Left colon (tissue), 2 donors: ENCODE measurements at regions not wholly inside any gene's neighbourhood (a gene's known extent, or its start where the extent isn't known, plus 50 kb on each side); places are given as distances from the start of the nearest gene placed in this dataset.
"Not testable (repeated sequence)": the region's sequence is repeated elsewhere in the genome, so short reads cannot be mapped to it uniquely, and the experiment has no call there.

Experiments
- ATAC-seq: fragments of 200-7000 bp; cut with Tn5 transposase; one replicate; pipeline ENCODE4 v1.9.1; 2020; ENCODE audit warnings: mild to moderate bottlenecking, moderate library complexity
- DNase-seq, 2 donors: peaks; one replicate each; pipeline ENCODE4 v3.0.0-alpha.2; 2020
- intact Hi-C, 2 donors: fragments of 100-400 bp; cut with DNase I in 1 of 2; cut with micrococcal nuclease in 1 of 2; formaldehyde crosslinking; loops; one replicate each; pipeline versions ENCODE4 v1.11.2 to v1.14.0; 2022; cut with DNase I, micrococcal nuclease
- donor health status: DM: no; HTN: no; CAD: no.
- donor health status: DM: yes; HTN: yes; CAD: no.

- DNase-seq (no peak), ATAC-seq (no peak)
- intact Hi-C loops: loop anchor here in 1 of 2 donors (5.0 to 10.0 kb wide), 2 partner anchors 73 to 746 kb away; no protein-coding TSS in a partner anchor
Measured at GRCh38 chr4:147090486-147090885, 144.8 kb upstream of the TTC29 start.

- intact Hi-C loops: loop anchor here in 1 of 2 donors (5.0 to 10.0 kb wide), 2 partner anchors 76 to 748 kb away; no protein-coding TSS in a partner anchor
- ATAC-seq (no peak), DNase-seq (no peak)
Measured at GRCh38 chr4:147093206-147093605, 147.5 kb upstream of the TTC29 start.

GRCh38 chr4:147094238-147094637 is 148.6 kb upstream of the TTC29 start:
- ATAC-seq (no peak), DNase-seq (no peak)
- intact Hi-C loops: loop anchor here in 1 of 2 donors (5.0 to 10.0 kb wide), 2 partner anchors 77 to 749 kb away; no protein-coding TSS in a partner anchor

- peak; percentile 38 for ATAC-seq
- no peak for DNase-seq
- intact Hi-C loops: loop anchor here in 1 of 2 donors (10.0 kb wide), 1 partner anchor 752 kb away; no protein-coding TSS in a partner anchor
Measured at GRCh38 chr4:147096667-147097604, 151.3 kb upstream of the TTC29 start.

GRCh38 chr4:147101678-147102077 is 156.0 kb upstream of the TTC29 start:
- intact Hi-C loops: loop anchor here in 1 of 2 donors (10.0 kb wide), 1 partner anchor 493 kb away; no protein-coding TSS in a partner anchor
- ATAC-seq (no peak), DNase-seq (no peak)

- DNase-seq (no peak), ATAC-seq (no peak)
- intact Hi-C loops: loop anchor here in 1 of 2 donors (10.0 kb wide), 1 partner anchor 492 kb away; no protein-coding TSS in a partner anchor
Measured at GRCh38 chr4:147102596-147102995, 156.9 kb upstream of the TTC29 start.

GRCh38 chr4:147103403-147103946 is 157.8 kb upstream of the TTC29 start:
- DNase-seq (no peak), ATAC-seq (no peak)
- intact Hi-C loops: loop anchor here in 1 of 2 donors (10.0 kb wide), 1 partner anchor 491 kb away; no protein-coding TSS in a partner anchor

- intact Hi-C loops: loop anchor here in 1 of 2 donors (10.0 kb wide), 1 partner anchor 490 kb away; no protein-coding TSS in a partner anchor
- no peak for DNase-seq
- ATAC-seq: no peak
Measured at GRCh38 chr4:147104768-147105167, 159.1 kb upstream of the TTC29 start.

GRCh38 chr4:147108409-147108808 is 162.7 kb upstream of the TTC29 start:
- DNase-seq (no peak), ATAC-seq (no peak)
- intact Hi-C loops: loop anchor here in 1 of 2 donors (10.0 kb wide), 1 partner anchor 486 kb away; no protein-coding TSS in a partner anchor

GRCh38 chr4:147109800-147110199 is 164.1 kb upstream of the TTC29 start:
- intact Hi-C loops: loop anchor here in 1 of 2 donors (10.0 kb wide), 1 partner anchor 485 kb away; no protein-coding TSS in a partner anchor
- DNase-seq: no peak
- no peak for ATAC-seq

- ATAC-seq: no peak
- DNase-seq: no peak
- intact Hi-C loops: no loop called here
Measured at GRCh38 chr4:147110473-147111367, 165.1 kb upstream of the TTC29 start.

GRCh38 chr4:147112196-147112595 is 166.5 kb upstream of the TTC29 start:
- DNase-seq, ATAC-seq, intact Hi-C loops: not testable (repeated sequence)

GRCh38 chr4:147117431-147117830 is 171.8 kb upstream of the TTC29 start:
- ATAC-seq: peak; percentile 40
- intact Hi-C loops: no loop called here
- no peak for DNase-seq

GRCh38 chr4:147118528-147118927 is 172.9 kb upstream of the TTC29 start:
- intact Hi-C loops: no loop called here
- no peak for DNase-seq
- ATAC-seq: no peak

- DNase-seq (no peak), ATAC-seq (no peak)
- intact Hi-C loops: no loop called here
Measured at GRCh38 chr4:147122685-147123084, 177.0 kb upstream of the TTC29 start.

GRCh38 chr4:147123146-147123545 is 177.5 kb upstream of the TTC29 start:
- DNase-seq: no peak
- intact Hi-C loops: no loop called here
- ATAC-seq: no peak

- no peak for ATAC-seq
- intact Hi-C loops: no loop called here
- DNase-seq: no peak
Measured at GRCh38 chr4:147128787-147129186, 183.1 kb upstream of the TTC29 start.

- intact Hi-C loops: no loop called here
- no peak for DNase-seq
- no peak for ATAC-seq
Measured at GRCh38 chr4:147129687-147130086, 184.0 kb upstream of the TTC29 start.
